GM12891 (cell line): ENCODE measurements at regions not wholly inside any gene's neighbourhood (a gene's known extent, or its start where the extent isn't known, plus 50 kb on each side); places are given as distances from the start of the nearest gene placed in this dataset.

Experiments used
- DNase-seq: peaks from one replicate; pipeline ENCODE4 v3.0.0; 2011; ENCODE audit warnings: low spot score; ENCODE audit not compliant: insufficient read length
- FAIRE-seq: peaks from 2 replicates; lab custom pipeline; 2011; peaks lifted over from hg19 to GRCh38; lab: Jason Lieb, UNC
- PAX5 ChIP-seq: IDR thresholded peaks from 2 replicates; pipeline ENCODE4 v1.6.1; 2011; ENCODE audit warnings: low read length, moderate library complexity, mild to moderate bottlenecking; ENCODE audit not compliant: insufficient read depth, severe bottlenecking
- POLR2A ChIP-seq: IDR thresholded peaks from 2 replicates; pipeline ENCODE4 v1.6.1; 2011; ENCODE audit warnings: low read depth, low read length, control low read depth
- POLR2AphosphoS5 ChIP-seq: IDR thresholded peaks from 2 replicates; pipeline ENCODE4 v1.6.1; 2011; ENCODE audit warnings: low read depth, low read length, control low read depth
- POU2F2 ChIP-seq: IDR thresholded peaks from 2 replicates; pipeline ENCODE4 v1.6.1; 2011; ENCODE audit warnings: low read depth, mild to moderate bottlenecking, control low read depth, low read length, moderate library complexity
- SPI1 ChIP-seq: IDR thresholded peaks from 2 replicates; pipeline ENCODE4 v1.6.1; 2011; ENCODE audit warnings: low read depth, low read length, control low read depth
- TAF1 ChIP-seq: IDR thresholded peaks from 2 replicates; pipeline ENCODE4 v1.6.1; 2011; ENCODE audit warnings: low read depth, low read length, control low read depth

- FAIRE-seq, result no peak
- no peak for DNase-seq
- no peak for TF ChIP-seq POU2F2
- no peak for TF ChIP-seq SPI1
- TF ChIP-seq POLR2A, result no peak
- no peak for TF ChIP-seq TAF1
- no peak for TF ChIP-seq PAX5
- TF ChIP-seq POLR2AphosphoS5, result no peak
Observed at GRCh38 chr18:23341383-23341782, 111.7 kb upstream of the RIOK3 start.

DNA sequence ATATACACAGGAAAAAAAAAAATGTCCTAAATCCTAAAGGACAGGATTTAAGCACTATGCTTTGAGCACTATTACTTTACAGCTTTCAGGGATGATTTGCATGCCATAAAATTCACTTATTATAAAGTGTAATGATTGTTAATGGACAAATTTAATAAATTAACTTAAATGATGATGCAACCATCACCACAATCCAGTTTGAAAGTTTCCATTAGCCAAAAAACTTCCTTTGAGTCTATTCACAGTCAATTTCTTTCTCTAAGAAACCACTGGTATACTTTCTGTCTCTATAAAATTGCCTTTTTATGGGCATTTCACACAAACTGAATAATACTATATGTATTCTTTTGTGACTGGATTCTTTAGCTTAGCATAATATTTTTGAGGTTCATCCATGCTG is 111.1 kb upstream of the RIOK3 start:
- FAIRE-seq (no peak), DNase-seq (no peak)
- TF ChIP-seq POLR2AphosphoS5, result no peak
- no peak for TF ChIP-seq POLR2A
- TF ChIP-seq PAX5, result no peak
- TF ChIP-seq SPI1, result no peak
- TF ChIP-seq POU2F2, result no peak
- TF ChIP-seq TAF1, result no peak

GRCh38 chr18:23342506-23342905 is 110.6 kb upstream of the RIOK3 start:
- no peak for FAIRE-seq
- DNase-seq, result no peak
- TF ChIP-seq POU2F2, result no peak
- no peak for TF ChIP-seq PAX5
- TF ChIP-seq TAF1, result no peak
- TF ChIP-seq SPI1, result no peak
- TF ChIP-seq POLR2AphosphoS5, result no peak

DNA sequence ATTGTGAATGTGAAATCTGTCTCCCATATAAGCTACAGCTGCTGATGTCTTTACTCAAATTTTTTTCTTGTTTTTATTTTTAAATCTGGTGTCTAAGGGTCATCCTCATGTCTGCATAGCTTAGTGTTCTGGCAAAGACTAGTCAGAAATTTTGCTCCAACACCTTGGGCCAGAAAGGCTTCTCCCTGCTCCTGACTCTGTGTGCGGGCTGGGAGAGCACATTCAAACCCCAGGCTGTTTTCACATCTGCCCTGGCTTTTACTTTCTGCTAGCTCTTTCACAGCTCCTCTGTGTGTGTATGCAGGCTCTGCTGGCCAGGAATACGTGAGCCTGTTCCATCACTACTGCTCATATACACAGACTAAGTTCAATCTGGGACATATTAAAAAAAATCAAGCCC is 102.9 kb upstream of the RIOK3 start:
- DNase-seq, result no peak
- no peak for FAIRE-seq
- no peak for TF ChIP-seq SPI1
- TF ChIP-seq TAF1, result no peak
- TF ChIP-seq PAX5, result no peak
- TF ChIP-seq POU2F2, result no peak
- TF ChIP-seq POLR2A, result no peak
- TF ChIP-seq POLR2AphosphoS5, result no peak

GRCh38 chr18:23351521-23351920 is 101.6 kb upstream of the RIOK3 start:
- no peak for TF ChIP-seq PAX5
- no peak for TF ChIP-seq POLR2A
- no peak for TF ChIP-seq POU2F2
- no peak for TF ChIP-seq TAF1
- no peak for TF ChIP-seq POLR2AphosphoS5
- TF ChIP-seq SPI1, result no peak
- no peak for FAIRE-seq
- DNase-seq, result no peak

DNA sequence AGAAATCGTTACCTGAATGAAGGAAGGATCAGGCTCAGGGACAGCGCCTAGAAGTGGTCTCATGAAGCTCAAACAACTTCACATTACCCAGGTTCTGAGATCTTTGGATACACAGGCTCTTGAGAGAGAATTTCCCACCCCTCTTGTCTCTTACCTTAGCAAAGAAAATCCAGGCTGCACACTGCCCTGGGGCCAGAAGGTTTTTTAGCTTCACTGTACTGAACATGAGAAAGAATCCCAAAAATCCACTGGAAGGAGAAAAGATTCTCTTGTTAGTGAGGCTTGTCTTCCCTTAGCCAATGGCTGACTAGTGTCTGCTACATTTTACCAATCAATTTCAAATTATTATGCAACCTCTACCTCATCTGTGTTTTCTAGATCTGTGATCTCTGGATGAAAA is 101.0 kb upstream of the RIOK3 start:
- DNase-seq, result no peak
- no peak for FAIRE-seq

GRCh38 chr18:23353459-23353858 is 99.6 kb upstream of the RIOK3 start:
- no peak for FAIRE-seq
- peak; percentile 92 for TF ChIP-seq PAX5
- TF ChIP-seq TAF1, result no peak
- no peak; the same call in 1 of the 2 replicates for TF ChIP-seq POU2F2
- DNase-seq, result no peak

More for the DNA sequence above, 101.0 kb upstream of the RIOK3 start:
- TF ChIP-seq PAX5, result no peak
- TF ChIP-seq SPI1, result no peak

GRCh38 chr18:23354625-23355024 is 98.5 kb upstream of the RIOK3 start:
- DNase-seq (no peak), FAIRE-seq (no peak)
- no peak for TF ChIP-seq POLR2AphosphoS5
- TF ChIP-seq PAX5, result no peak
- TF ChIP-seq TAF1, result no peak
- no peak for TF ChIP-seq POLR2A
- TF ChIP-seq POU2F2, result no peak
- no peak for TF ChIP-seq SPI1

GRCh38 chr18:23355206-23355605 is 97.9 kb upstream of the RIOK3 start:
- no peak for TF ChIP-seq POLR2A
- no peak for TF ChIP-seq POU2F2
- TF ChIP-seq PAX5, result no peak
- TF ChIP-seq POLR2AphosphoS5, result no peak
- TF ChIP-seq TAF1, result no peak
- TF ChIP-seq SPI1, result no peak
- FAIRE-seq (no peak), DNase-seq (no peak)

GRCh38 chr18:23356424-23356823 is 96.7 kb upstream of the RIOK3 start:
- DNase-seq, result no peak

More at GRCh38 chr18:23356424-23356823, 96.7 kb upstream of the RIOK3 start:
- TF ChIP-seq POLR2AphosphoS5, result no peak
- no peak for TF ChIP-seq SPI1
- no peak for TF ChIP-seq POLR2A
- TF ChIP-seq POU2F2, result no peak
- no peak for TF ChIP-seq PAX5
- TF ChIP-seq TAF1, result no peak
- FAIRE-seq, result no peak
